Epithelial cell of prostate (primary cell): ENCODE measurements at regions not wholly inside any gene's neighbourhood (a gene's known extent, or its start where the extent isn't known, plus 50 kb on each side); places are given as distances from the start of the nearest gene placed in this dataset.

Experiments used
- DNase-seq: peaks from one replicate; pipeline ENCODE4 v3.0.0-alpha.2; 2011; ENCODE audit warnings: low read depth, low spot score
- H3K27ac ChIP-seq: fragments of 450-650 bp; 2 replicates; pipeline ENCODE4 v1.5.1; 2017; ENCODE audit warnings: mild to moderate bottlenecking

DNA sequence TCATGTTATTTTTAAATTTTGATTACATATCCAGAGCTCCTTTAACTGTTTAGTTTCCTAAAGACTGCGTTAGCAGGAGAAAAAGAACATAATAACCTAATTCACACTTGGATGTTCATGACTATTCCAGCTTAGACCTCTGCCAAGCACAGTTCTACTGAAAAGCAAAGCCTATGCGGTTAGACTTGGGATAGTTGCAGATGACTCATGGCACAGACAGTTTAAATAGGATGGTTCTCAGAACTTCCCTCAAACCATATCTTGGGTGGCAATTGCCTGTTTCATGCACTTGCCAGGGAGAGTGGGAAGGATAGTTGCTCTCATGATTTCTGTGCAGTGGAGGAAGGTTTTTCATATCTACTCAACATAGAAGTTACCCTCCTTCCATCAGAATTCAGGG, 149.7 kb upstream of the KLHL29 start:
- H3K27ac ChIP-seq, result no peak overlapping the region
- DNase-seq, result no peak

- no peak for DNase-seq
Observed at GRCh38 chr2:23235736-23236135, 149.2 kb upstream of the KLHL29 start.

GRCh38 chr2:23237147-23237546, 147.8 kb upstream of the KLHL29 start:
- H3K27ac ChIP-seq, result no peak overlapping the region
- DNase-seq, result no peak

More at GRCh38 chr2:23235736-23236135, 149.2 kb upstream of the KLHL29 start:
- no peak overlapping the region for H3K27ac ChIP-seq

- no peak for DNase-seq
Observed at GRCh38 chr2:23238011-23238657, 146.8 kb upstream of the KLHL29 start.

DNA sequence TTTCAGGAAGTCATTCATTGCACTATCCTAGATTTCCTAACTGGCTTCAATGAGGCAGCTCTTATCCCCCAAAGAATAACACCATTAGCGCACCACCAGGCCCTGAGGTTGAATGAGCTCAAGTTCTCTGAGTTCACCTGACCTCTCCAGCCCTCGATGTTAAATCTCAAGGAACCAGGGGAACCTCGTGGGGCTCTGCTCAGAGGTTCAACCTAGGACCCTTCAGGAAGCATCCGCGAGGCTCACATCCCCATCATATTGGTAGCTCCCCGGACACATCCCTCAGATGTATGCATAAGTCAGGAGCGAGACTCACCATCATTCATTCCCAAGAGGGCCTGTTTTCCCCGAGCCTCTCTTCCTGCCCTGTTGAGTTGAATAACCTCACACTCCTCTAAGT, 145.6 kb upstream of the KLHL29 start:
- no peak overlapping the region for H3K27ac ChIP-seq
- DNase-seq, result no peak

More at GRCh38 chr2:23238011-23238657, 146.8 kb upstream of the KLHL29 start:
- H3K27ac ChIP-seq, result no peak overlapping the region

GRCh38 chr2:23241121-23241520, 143.9 kb upstream of the KLHL29 start:
- DNase-seq, result no peak
- no peak overlapping the region for H3K27ac ChIP-seq

- H3K27ac ChIP-seq, result no peak overlapping the region
- DNase-seq, result no peak
Observed at GRCh38 chr2:23241611-23242245, 143.3 kb upstream of the KLHL29 start.

- no peak for DNase-seq
- no peak overlapping the region for H3K27ac ChIP-seq
Observed at GRCh38 chr2:23243073-23243659, 141.8 kb upstream of the KLHL29 start.

GRCh38 chr2:23244617-23245016, 140.4 kb upstream of the KLHL29 start:
- DNase-seq, result no peak
- H3K27ac ChIP-seq, result no peak overlapping the region

DNA sequence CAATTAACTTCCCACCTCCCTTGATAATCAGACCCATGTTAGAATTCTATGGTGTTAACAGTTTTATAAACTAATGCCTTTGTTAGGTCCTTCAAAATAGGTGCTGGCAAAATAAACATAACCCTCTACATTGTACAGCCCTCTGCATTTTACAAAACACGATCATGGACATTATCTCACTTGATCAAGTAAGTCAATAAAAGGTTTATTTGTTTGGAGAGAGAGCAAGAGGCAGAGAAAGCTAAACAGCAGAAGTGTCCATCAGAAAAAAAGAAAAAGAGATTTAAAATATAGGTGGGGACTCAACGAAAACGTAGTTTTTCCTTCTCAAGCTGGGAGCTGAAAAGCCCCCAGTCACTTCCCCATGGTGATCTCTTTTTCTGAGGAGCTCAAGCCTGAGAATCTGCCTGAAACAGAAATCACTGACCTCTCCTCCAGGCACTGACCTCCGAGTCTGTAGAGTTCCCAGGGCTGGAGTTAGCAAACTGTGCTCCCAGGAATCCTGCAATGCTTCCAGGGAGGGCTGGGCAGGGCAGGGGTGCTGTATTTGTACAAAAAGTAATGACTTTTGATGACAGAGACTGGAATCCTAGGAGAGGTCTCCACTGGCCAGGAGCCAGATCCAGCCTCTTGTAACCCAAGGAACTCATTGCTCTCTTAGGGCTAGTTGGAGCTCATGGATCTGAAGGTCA, 137.8 kb upstream of the KLHL29 start:
- DNase-seq, result no peak

GRCh38 chr2:23248667-23249066, 136.3 kb upstream of the KLHL29 start:
- H3K27ac ChIP-seq, result no peak overlapping the region

More for the DNA sequence above, 137.8 kb upstream of the KLHL29 start:
- H3K27ac ChIP-seq, result no peak overlapping the region

GRCh38 chr2:23249348-23249747, 135.6 kb upstream of the KLHL29 start:
- no peak overlapping the region for H3K27ac ChIP-seq
- no peak for DNase-seq

More at GRCh38 chr2:23248667-23249066, 136.3 kb upstream of the KLHL29 start:
- DNase-seq, result no peak

GRCh38 chr2:23250371-23250770, 134.6 kb upstream of the KLHL29 start:
- no peak overlapping the region for H3K27ac ChIP-seq
- no peak for DNase-seq

- DNase-seq, result no peak
- H3K27ac ChIP-seq, result no peak overlapping the region
Observed at GRCh38 chr2:23256643-23257042, 128.3 kb upstream of the KLHL29 start.

DNA sequence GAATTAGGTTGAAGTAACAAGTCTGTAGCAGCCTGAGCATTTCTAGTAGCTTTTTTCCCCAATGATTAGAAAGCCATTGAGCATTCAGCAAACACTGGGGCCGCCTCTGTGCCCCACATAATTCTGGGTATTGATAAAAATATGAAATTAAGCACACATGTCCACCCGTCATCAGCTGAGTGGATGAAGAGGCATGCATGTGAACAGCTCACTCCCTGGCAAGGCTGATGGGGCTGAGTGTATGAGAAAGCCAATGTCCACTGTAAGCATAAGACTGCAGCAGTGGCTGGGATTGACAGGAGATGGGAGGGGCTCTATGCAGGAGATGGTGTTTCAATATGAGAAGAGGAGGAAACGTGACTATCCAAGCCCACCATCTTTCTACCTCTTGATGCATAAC, 124.4 kb upstream of the KLHL29 start:
- DNase-seq, result no peak
- H3K27ac ChIP-seq, result no peak overlapping the region

DNA sequence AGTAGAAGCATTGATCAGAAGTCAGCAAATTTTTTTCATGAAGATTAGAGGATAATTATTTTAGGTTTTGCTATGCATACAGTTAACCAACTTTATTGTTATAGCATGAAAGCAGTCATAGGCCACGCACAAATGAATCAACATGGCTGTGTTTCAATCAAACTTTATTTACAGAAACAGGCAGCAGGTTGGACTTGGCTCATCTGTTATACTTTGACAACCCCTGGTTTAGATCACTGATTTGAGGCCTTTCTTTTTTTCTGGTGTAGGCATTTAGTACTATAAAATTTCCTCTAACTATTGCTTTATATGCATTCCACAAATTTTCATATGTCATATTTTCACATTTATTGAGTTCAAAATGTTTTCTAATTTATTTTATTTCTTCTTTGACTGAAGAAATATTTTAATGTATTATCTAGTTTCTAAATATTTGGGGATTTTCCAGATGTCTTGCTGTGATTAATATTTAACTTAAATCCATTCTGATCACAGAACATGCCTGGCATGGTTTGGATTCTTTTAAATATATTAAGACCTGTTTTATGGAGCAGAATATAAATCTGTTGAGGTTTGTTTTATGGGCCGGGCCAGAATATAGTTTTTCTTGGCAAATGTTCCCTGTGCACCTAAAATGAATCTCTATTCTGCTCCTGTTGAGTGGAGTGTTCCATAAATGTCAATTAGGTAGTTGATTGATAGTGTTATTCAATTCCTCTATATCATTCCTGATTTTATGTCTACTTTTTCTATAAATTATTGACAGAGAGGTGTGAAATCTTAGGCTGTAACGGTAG, 116.3 kb upstream of the KLHL29 start:
- H3K27ac ChIP-seq, result no peak overlapping the region
- DNase-seq, result no peak

DNA sequence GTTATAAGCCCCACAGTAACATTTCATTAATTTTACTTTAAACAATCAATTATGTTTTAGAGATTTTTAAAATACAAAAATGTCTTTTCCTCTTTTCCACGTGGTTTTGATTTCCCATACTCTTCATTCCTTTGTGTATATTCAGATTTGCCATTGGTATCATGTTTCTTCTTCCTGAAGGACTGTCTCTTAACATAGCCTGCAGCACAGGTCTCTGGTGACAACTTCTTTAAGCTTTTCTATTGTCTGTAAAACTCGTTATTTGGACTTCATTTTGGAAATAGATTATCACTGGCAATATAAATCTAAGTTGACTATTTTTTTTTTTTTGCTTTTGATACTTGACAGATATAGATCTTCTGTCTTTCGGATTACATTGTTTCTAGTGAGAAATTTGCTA, 115.2 kb upstream of the KLHL29 start:
- DNase-seq, result no peak
- no peak overlapping the region for H3K27ac ChIP-seq

- no peak for DNase-seq
- H3K27ac ChIP-seq, result no peak overlapping the region
Observed at GRCh38 chr2:23270810-23271209, 114.2 kb upstream of the KLHL29 start.

DNA sequence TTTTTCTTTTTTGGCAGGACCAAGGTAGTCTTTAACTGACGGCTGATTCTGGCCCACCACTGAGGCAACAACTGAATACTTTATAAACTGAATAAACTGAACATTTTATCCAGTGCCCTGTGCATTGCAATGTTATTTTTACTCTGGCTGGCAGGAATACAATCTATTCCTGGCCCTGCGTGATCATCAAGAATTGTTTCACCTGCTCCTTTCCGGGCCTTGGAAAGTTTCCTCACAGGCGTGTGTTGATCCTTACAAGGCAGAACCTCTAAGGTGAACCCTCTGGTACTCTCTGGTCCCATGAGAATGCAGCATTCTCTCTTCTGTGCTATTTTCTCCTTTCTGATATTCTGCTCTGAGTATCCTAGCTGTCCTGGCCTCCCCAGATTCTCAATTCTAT, 113.7 kb upstream of the KLHL29 start:
- H3K27ac ChIP-seq, result no peak overlapping the region
- DNase-seq, result no peak

GRCh38 chr2:23273786-23274185, 111.2 kb upstream of the KLHL29 start:
- no peak overlapping the region for H3K27ac ChIP-seq
- DNase-seq, result no peak
